IMR-90 (cell line): ENCODE measurements at regions not wholly inside any gene's neighbourhood (a gene's known extent, or its start where the extent isn't known, plus 50 kb on each side); places are given as distances from the start of the nearest gene placed in this dataset.

ENCODE experiments used
- ATAC-seq: fragments of 200-7000 bp; cut with Tn5 transposase; 2 replicates; pipeline ENCODE4 v1.9.1; 2020; ENCODE audit warnings: low read depth, mild to moderate bottlenecking, moderate library complexity
- BruUV-seq: library from RNA; stranded (reverse); fragments of 400-500 nt; replicated peaks from 2 replicates; lab custom pipeline; 2021; lab: Mats Ljungman, UMichigan
- CTCF ChIA-PET: fragments of 300-600 bp; formaldehyde crosslinking; extraction: SDS; loops from one replicate; lab custom pipeline; 2021; ENCODE audit warnings: antibody characterized with exemption; lab: Yijun Ruan, JAX
- POLR2A ChIA-PET: fragments of 300-600 bp; sonication (Branson Sonifier 250); formaldehyde crosslinking; loops from one replicate; lab custom pipeline; 2022; ENCODE audit warnings: antibody characterized with exemption; ENCODE audit not compliant: unreplicated experiment; lab: Charles Lee
- DNase-seq: peaks from one replicate; pipeline ENCODE4 v3.0.0; 2013
- H2AFZ ChIP-seq: replicated peaks from 2 replicates; pipeline ENCODE3; 2013; ENCODE audit warnings: low read length, mild to moderate bottlenecking; ENCODE audit not compliant: poor library complexity
- H2AK5ac ChIP-seq: 2 replicates; pipeline ENCODE4 v1.6.1; 2013; ENCODE audit warnings: low read depth, low read length, inconsistent platforms
- H2AK9ac ChIP-seq: replicated peaks from 2 replicates; pipeline ENCODE3; 2013; ENCODE audit warnings: mild to moderate bottlenecking, low read depth, low read length, moderate library complexity; ENCODE audit not compliant: poor library complexity
- H2BK120ac ChIP-seq: 2 replicates; pipeline ENCODE4 v1.6.1; 2013; ENCODE audit warnings: low read depth, low read length, inconsistent platforms
- H2BK15ac ChIP-seq: 3 replicates; pipeline ENCODE4 v1.6.1; 2013; ENCODE audit warnings: low read depth, low read length, inconsistent platforms
- H2BK20ac ChIP-seq: 2 replicates; pipeline ENCODE4 v1.6.1; 2013; ENCODE audit warnings: low read depth, mild to moderate bottlenecking, inconsistent platforms, low read length, moderate library complexity
- H2BK5ac ChIP-seq: 2 replicates; pipeline ENCODE4 v1.6.1; 2013; ENCODE audit warnings: mild to moderate bottlenecking, low read depth, low read length, inconsistent platforms; ENCODE audit not compliant: poor library complexity, severe bottlenecking
- H3K14ac ChIP-seq: replicated peaks from 2 replicates; pipeline ENCODE4 v1.6.1; 2013; ENCODE audit warnings: low read depth, low read length, inconsistent platforms
- H3K18ac ChIP-seq: 2 replicates; pipeline ENCODE4 v1.6.1; 2013; ENCODE audit warnings: low read depth, low read length, control low read depth
- H3K23ac ChIP-seq: 2 replicates; pipeline ENCODE4 v1.6.1; 2013; ENCODE audit warnings: low read depth, low read length, inconsistent platforms
- H3K27ac ChIP-seq: 2 replicates; pipeline ENCODE4 v1.5.1; 2013; ENCODE audit warnings: mild to moderate bottlenecking, control low read depth, low read length; ENCODE audit not compliant: insufficient read depth
- H3K27me3 ChIP-seq: 2 replicates; pipeline ENCODE4 v1.6.1; 2013; ENCODE audit warnings: low read length; ENCODE audit not compliant: control insufficient read depth, insufficient read depth
- H3K36me3 ChIP-seq: 2 replicates; pipeline ENCODE4 v1.6.1; 2013; ENCODE audit warnings: low read length, mixed read lengths; ENCODE audit not compliant: control insufficient read depth, insufficient read depth
- H3K4ac ChIP-seq: 2 replicates; pipeline ENCODE4 v1.6.1; 2013; ENCODE audit warnings: low read depth, low read length, inconsistent platforms
- H3K4me1 ChIP-seq: 2 replicates; pipeline ENCODE4 v1.6.1; 2013; ENCODE audit warnings: low read length, mixed read lengths; ENCODE audit not compliant: control insufficient read depth, insufficient read depth
- H3K4me2 ChIP-seq: 2 replicates; pipeline ENCODE4 v1.6.1; 2013; ENCODE audit warnings: low read depth, mild to moderate bottlenecking, control low read depth, low read length, moderate library complexity
- H3K4me3 ChIP-seq: 2 replicates; pipeline ENCODE4 v1.5.1; 2013; ENCODE audit warnings: low read depth, mild to moderate bottlenecking, control low read depth, low read length, moderate library complexity; ENCODE audit not compliant: insufficient read depth
- H3K56ac ChIP-seq: 2 replicates; pipeline ENCODE4 v1.6.1; 2013; ENCODE audit warnings: low read length, inconsistent platforms; ENCODE audit not compliant: insufficient read depth; ENCODE audit errors: extremely low read depth
- H3K79me1 ChIP-seq, 2 experiments: 2 replicates each; pipeline ENCODE4 v1.6.1; 2013; ENCODE audit warnings: low read length in 2 of 2, inconsistent platforms in 1 of 2, low read depth in 1 of 2
- H3K9ac ChIP-seq: 2 replicates; pipeline ENCODE4 v1.6.1; 2013; ENCODE audit warnings: low read depth, low read length, control low read depth
- H3K9me1 ChIP-seq: 2 replicates; pipeline ENCODE4 v1.6.1; 2013; ENCODE audit warnings: low read length, inconsistent platforms; ENCODE audit not compliant: insufficient read depth
- H3K9me3 ChIP-seq: 2 replicates; pipeline ENCODE4 v1.6.1; 2013; ENCODE audit warnings: low read length; ENCODE audit not compliant: control insufficient read depth, insufficient read depth
- H4K20me1 ChIP-seq: 2 replicates; pipeline ENCODE4 v1.6.1; 2013; ENCODE audit warnings: low read length, inconsistent platforms; ENCODE audit not compliant: insufficient read depth
- H4K5ac ChIP-seq: 2 replicates; pipeline ENCODE4 v1.6.1; 2013; ENCODE audit warnings: mild to moderate bottlenecking, low read depth, low read length, control low read depth
- H4K8ac ChIP-seq, 2 experiments: 2 replicates each; pipeline ENCODE4 v1.6.1; 2013; ENCODE audit warnings: low read depth in 2 of 2, low read length in 2 of 2, control low read depth in 1 of 2, inconsistent platforms in 1 of 2
- H4K91ac ChIP-seq: 2 replicates; pipeline ENCODE4 v1.6.1; 2013; ENCODE audit warnings: low read depth, low read length, inconsistent platforms; ENCODE audit not compliant: insufficient read depth
- BHLHE40 ChIP-seq: fragments of 150-350 bp; IDR thresholded peaks from 2 replicates; pipeline ENCODE4 v1.6.1; 2016; ENCODE audit warnings: mild to moderate bottlenecking, low read depth, low read length
- CHD1 ChIP-seq: IDR thresholded peaks from 2 replicates; pipeline ENCODE4 v1.6.1; 2012; ENCODE audit warnings: low read depth, low read length, improper control_type of control experiment
- FOS ChIP-seq: fragments of 150-350 bp; IDR thresholded peaks from 2 replicates; pipeline ENCODE4 v1.6.1; 2016; ENCODE audit warnings: low read depth, low read length
- MAFK ChIP-seq: IDR thresholded peaks from 2 replicates; pipeline ENCODE4 v1.6.1; 2012; ENCODE audit warnings: low read depth, low read length, improper control_type of control experiment
- MXI1 ChIP-seq: IDR thresholded peaks from 2 replicates; pipeline ENCODE4 v1.6.1; 2012; ENCODE audit warnings: low read depth, mild to moderate bottlenecking, low read length, moderate library complexity, borderline replicate concordance
- NFE2L2 ChIP-seq: fragments of 150-350 bp; IDR thresholded peaks from 2 replicates; pipeline ENCODE4 v1.6.1; 2016; ENCODE audit warnings: low read depth, mild to moderate bottlenecking, low read length
- POLR2A ChIP-seq: IDR thresholded peaks from 2 replicates; pipeline ENCODE4 v1.6.1; 2012; ENCODE audit warnings: mild to moderate bottlenecking, low read depth, low read length
- RAD21 ChIP-seq: IDR thresholded peaks from 2 replicates; pipeline ENCODE4 v1.6.1; 2012; ENCODE audit warnings: low read length, improper control_type of control experiment
- RCOR1 ChIP-seq: IDR thresholded peaks from 2 replicates; pipeline ENCODE4 v1.6.1; 2012; ENCODE audit warnings: mild to moderate bottlenecking, low read length, improper control_type of control experiment; ENCODE audit not compliant: insufficient replicate concordance
- RFX5 ChIP-seq: IDR thresholded peaks from 2 replicates; pipeline ENCODE4 v1.8.0; 2012; ENCODE audit warnings: low read depth, mild to moderate bottlenecking, low read length, moderate library complexity
- SMC3 ChIP-seq: fragments of 150-350 bp; IDR thresholded peaks from 2 replicates; pipeline ENCODE4 v1.6.1; 2016; ENCODE audit warnings: low read depth, mild to moderate bottlenecking, antibody characterized with exemption, low read length, moderate library complexity
- dilution Hi-C: fragments of 300-500 bp; cut with HindIII; formaldehyde crosslinking; loops from one replicate; pipeline ENCODE4 v1.14.3; 2018; ENCODE audit warnings: low sequenced_read_pairs; ENCODE audit not compliant: unreplicated experiment
- in situ Hi-C: fragments of 300-500 bp; cut with MboI; formaldehyde crosslinking; loops from 3 replicates; pipeline ENCODE4 v1.14.3; 2019; ENCODE audit warnings: low sequenced_read_pairs, inconsistent platforms, mixed read lengths
- intact Hi-C: fragments of 100-400 bp; cut with micrococcal nuclease; formaldehyde crosslinking; loops from 2 replicates; pipeline ENCODE4 v1.10.0; 2022
- TF ChIP-seq, protein P1 (sequence below): fragments of 150-350 bp; IDR thresholded peaks from 2 replicates; pipeline ENCODE4 v1.6.1; 2016; ENCODE audit warnings: low read depth, mild to moderate bottlenecking, low read length, moderate library complexity, borderline replicate concordance
- TF ChIP-seq, protein P2 (sequence below): fragments of 150-350 bp; IDR thresholded peaks from 2 replicates; pipeline ENCODE4 v1.6.1; 2017; ENCODE audit warnings: mild to moderate bottlenecking, antibody characterized with exemption, low read length, low read depth
- TF ChIP-seq, protein P3 (sequence below): conservative IDR thresholded peaks from 2 replicates; pipeline ENCODE4 v1.5.1; 2012; ENCODE audit warnings: mild to moderate bottlenecking, low read depth, low read length, improper control_type of control experiment

GRCh38 chr7:130825819-130826218 is 91.8 kb upstream of the KLF14 start:
- ChIA-PET CTCF (no interaction called here), POLR2A (no interaction called here)
- Histone ChIP-seq H4K8ac (no peak overlapping the region), H3K27me3 (no peaks in the 10 kb centered on the region), H2BK5ac (no peak overlapping the region), H3K79me1 (no peaks in the 10 kb centered on the region), H2BK120ac (no peak overlapping the region), H3K4me3 (no peak overlapping the region), H2AK9ac (no peak overlapping the region), H4K20me1 (no peaks in the 10 kb centered on the region), H3K4ac (no peak overlapping the region), H3K56ac (no peak overlapping the region), H3K36me3 (no peaks in the 10 kb centered on the region), H2AK5ac (no peak overlapping the region), H2BK15ac (no peak overlapping the region), H3K4me2 (no peak overlapping the region), H3K18ac (no peak overlapping the region), H3K14ac (no peak overlapping the region), H3K9me3 (peaks cover 3% of the 10 kb centered on the region; the same call in 1 of the 2 replicates), H3K27ac (no peak overlapping the region), H3K4me1 (no peaks in the 10 kb centered on the region), H3K9me1 (peaks cover 4% of the 10 kb centered on the region), H4K5ac (no peak overlapping the region), H3K23ac (no peak overlapping the region), H2AFZ (no peak overlapping the region), H2BK20ac (no peak overlapping the region), H4K91ac (no peak overlapping the region), H3K9ac (no peak overlapping the region)
- in situ Hi-C loops (no loop called here), intact Hi-C loops (no loop called here), dilution Hi-C loops (no loop called here)
- no TSS peak for BruUV-seq
- no peak for TF ChIP-seq CHD1
- no peak for TF ChIP-seq RCOR1
- no peak for TF ChIP-seq BHLHE40
- TF ChIP-seq, protein P1, sequence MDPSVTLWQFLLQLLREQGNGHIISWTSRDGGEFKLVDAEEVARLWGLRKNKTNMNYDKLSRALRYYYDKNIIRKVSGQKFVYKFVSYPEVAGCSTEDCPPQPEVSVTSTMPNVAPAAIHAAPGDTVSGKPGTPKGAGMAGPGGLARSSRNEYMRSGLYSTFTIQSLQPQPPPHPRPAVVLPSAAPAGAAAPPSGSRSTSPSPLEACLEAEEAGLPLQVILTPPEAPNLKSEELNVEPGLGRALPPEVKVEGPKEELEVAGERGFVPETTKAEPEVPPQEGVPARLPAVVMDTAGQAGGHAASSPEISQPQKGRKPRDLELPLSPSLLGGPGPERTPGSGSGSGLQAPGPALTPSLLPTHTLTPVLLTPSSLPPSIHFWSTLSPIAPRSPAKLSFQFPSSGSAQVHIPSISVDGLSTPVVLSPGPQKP, result no peak
- TF ChIP-seq, protein P2, sequence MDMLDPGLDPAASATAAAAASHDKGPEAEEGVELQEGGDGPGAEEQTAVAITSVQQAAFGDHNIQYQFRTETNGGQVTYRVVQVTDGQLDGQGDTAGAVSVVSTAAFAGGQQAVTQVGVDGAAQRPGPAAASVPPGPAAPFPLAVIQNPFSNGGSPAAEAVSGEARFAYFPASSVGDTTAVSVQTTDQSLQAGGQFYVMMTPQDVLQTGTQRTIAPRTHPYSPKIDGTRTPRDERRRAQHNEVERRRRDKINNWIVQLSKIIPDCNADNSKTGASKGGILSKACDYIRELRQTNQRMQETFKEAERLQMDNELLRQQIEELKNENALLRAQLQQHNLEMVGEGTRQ, result no peak
- TF ChIP-seq MXI1, result no peak
- TF ChIP-seq SMC3, result no peak
- no peak for TF ChIP-seq NFE2L2
- TF ChIP-seq RFX5, result no peak
- TF ChIP-seq FOS, result no peak
- TF ChIP-seq POLR2A, result no peak
- TF ChIP-seq RAD21, result no peak
- no peak for TF ChIP-seq MAFK
- TF ChIP-seq, protein P3, sequence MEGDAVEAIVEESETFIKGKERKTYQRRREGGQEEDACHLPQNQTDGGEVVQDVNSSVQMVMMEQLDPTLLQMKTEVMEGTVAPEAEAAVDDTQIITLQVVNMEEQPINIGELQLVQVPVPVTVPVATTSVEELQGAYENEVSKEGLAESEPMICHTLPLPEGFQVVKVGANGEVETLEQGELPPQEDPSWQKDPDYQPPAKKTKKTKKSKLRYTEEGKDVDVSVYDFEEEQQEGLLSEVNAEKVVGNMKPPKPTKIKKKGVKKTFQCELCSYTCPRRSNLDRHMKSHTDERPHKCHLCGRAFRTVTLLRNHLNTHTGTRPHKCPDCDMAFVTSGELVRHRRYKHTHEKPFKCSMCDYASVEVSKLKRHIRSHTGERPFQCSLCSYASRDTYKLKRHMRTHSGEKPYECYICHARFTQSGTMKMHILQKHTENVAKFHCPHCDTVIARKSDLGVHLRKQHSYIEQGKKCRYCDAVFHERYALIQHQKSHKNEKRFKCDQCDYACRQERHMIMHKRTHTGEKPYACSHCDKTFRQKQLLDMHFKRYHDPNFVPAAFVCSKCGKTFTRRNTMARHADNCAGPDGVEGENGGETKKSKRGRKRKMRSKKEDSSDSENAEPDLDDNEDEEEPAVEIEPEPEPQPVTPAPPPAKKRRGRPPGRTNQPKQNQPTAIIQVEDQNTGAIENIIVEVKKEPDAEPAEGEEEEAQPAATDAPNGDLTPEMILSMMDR, result no peak
- no peak for DNase-seq
- ATAC-seq, result no peak
